Stimulated activated effector memory CD8-positive, alpha-beta T cell treated with anti-CD3 and anti-CD28 coated beads, Interleukin-12 subunit alpha, Interleukin-12 subunit beta, amount 100 ng/mL, for 72 hours (primary cell): ENCODE measurements at regions not wholly inside any gene's neighbourhood (a gene's known extent, or its start where the extent isn't known, plus 50 kb on each side); places are given as distances from the start of the nearest gene placed in this dataset.
"Not testable (repeated sequence)": the region's sequence is repeated elsewhere in the genome, so short reads cannot be mapped to it uniquely, and the experiment has no call there.

Experiments
- ATAC-seq: fragments of 150-1000 bp; cut with Tn5 transposase; 2 replicates; pipeline ENCODE4 v1.10.0; 2021
- DNase-seq, 2 donors: peaks; one replicate each; pipeline ENCODE4 v3.0.0; 2021 to 2022; ENCODE audit warnings: low spot score in 2 of 2
- H3K27ac Mint-ChIP-seq: one replicate; pipeline ENCODE4 v1.8.0; 2022; ENCODE audit warnings: mild to moderate bottlenecking, mixed read lengths
- H3K36me3 Mint-ChIP-seq: one replicate; pipeline ENCODE4 v1.8.0; 2022; ENCODE audit warnings: mild to moderate bottlenecking, mixed read lengths
- H3K4me1 Mint-ChIP-seq: one replicate; pipeline ENCODE4 v1.8.0; 2022; ENCODE audit warnings: mixed read lengths
- H3K4me3 Mint-ChIP-seq: one replicate; pipeline ENCODE4 v1.8.0; 2022; ENCODE audit warnings: mild to moderate bottlenecking, mixed read lengths
- H3K9me3 Mint-ChIP-seq: one replicate; pipeline ENCODE4 v1.8.0; 2022; ENCODE audit warnings: mixed read lengths

DNA sequence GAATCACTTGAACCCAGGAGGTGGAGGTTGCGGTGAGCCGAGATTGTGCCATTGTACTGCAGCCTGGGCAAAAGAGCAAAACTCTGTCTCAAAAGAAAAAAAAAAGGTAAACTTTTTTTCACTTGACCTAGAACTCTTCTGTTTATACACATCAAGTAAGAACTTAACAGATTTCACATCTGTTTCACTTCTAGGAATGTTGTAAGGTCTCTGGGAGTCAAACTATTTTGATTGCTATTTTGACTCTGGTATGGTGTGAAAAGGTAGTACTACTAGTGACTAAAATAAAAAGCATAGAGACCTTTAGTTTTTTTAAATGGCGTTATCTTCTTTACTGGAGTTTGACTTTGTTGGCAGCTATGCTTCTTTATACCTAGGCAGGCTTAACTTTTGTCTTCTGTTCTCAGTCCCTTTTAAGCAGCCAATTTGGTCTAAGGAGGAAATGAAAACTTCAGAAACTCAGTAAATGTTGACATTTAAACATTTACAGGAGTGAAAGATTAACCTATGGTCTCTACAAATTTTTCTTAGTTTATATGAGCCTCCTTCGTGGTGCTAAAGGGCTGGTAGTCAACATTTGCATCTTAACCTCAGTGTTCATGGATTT, 84.7 kb downstream of the METTL2B start:
- H3K4me1 Mint-ChIP-seq, H3K4me3 Mint-ChIP-seq, H3K9me3 Mint-ChIP-seq, DNase-seq, H3K27ac Mint-ChIP-seq, ATAC-seq: not testable (repeated sequence)
- peaks cover 75% of the 10 kb centered on the region for H3K36me3 Mint-ChIP-seq

DNA sequence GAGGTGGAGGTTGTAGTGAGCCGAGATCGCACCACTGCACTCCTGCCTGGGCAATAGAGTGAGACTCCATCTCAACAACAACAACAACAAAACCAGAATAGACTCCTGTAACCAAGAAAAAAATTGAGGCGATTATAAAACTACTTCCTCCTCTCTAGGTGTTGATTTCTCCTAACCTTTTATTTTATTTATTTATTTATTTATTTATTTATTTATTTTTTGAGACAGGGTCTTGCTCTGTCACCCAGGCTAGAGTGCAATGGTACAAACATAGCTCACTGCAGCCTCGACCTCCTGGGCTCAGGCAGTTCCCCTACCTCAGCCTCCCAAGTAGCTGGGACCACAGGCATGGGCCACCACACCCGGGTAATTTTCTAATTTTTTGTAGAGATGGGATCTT, 86.2 kb downstream of the METTL2B start:
- H3K36me3 Mint-ChIP-seq, result peaks cover 79% of the 10 kb centered on the region

DNA sequence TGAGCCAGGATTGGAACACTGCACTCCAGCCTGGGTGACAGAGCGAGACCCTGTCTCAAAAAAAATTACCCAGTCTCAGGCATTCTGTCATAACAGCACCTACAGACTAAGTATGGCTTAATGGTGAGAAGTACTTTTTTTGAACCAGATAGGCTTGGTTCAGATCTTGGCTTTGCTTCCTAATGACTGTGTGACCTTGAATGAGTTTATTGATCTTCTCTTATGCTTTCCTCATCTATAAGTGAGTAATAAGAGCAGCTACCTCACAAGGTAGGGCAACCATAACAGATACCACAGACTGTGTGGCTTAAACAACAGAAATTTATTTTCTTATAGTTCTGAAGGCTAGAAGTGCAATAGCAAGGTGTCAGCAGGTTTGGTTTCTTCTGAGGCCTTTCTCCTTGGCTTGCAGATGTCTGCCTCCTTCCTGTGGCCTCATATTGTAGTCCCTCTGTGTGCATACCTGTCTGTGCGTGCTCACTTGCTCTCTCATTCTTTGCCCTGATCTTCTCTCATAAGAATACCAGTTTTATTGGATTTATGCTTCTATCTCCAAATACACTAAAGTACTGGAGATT, 87.7 kb downstream of the METTL2B start:
- DNase-seq, H3K4me3 Mint-ChIP-seq, H3K9me3 Mint-ChIP-seq: not testable (repeated sequence)
- H3K4me1 Mint-ChIP-seq, result peaks cover 12% of the 10 kb centered on the region
- ATAC-seq, result peak; percentile 40
- peak overlapping the region; percentile 11 for H3K27ac Mint-ChIP-seq
- H3K36me3 Mint-ChIP-seq, result peaks cover 78% of the 10 kb centered on the region

More for the DNA sequence above, 86.2 kb downstream of the METTL2B start:
- H3K4me3 Mint-ChIP-seq, DNase-seq, ATAC-seq, H3K27ac Mint-ChIP-seq, H3K9me3 Mint-ChIP-seq, H3K4me1 Mint-ChIP-seq: not testable (repeated sequence)

DNA sequence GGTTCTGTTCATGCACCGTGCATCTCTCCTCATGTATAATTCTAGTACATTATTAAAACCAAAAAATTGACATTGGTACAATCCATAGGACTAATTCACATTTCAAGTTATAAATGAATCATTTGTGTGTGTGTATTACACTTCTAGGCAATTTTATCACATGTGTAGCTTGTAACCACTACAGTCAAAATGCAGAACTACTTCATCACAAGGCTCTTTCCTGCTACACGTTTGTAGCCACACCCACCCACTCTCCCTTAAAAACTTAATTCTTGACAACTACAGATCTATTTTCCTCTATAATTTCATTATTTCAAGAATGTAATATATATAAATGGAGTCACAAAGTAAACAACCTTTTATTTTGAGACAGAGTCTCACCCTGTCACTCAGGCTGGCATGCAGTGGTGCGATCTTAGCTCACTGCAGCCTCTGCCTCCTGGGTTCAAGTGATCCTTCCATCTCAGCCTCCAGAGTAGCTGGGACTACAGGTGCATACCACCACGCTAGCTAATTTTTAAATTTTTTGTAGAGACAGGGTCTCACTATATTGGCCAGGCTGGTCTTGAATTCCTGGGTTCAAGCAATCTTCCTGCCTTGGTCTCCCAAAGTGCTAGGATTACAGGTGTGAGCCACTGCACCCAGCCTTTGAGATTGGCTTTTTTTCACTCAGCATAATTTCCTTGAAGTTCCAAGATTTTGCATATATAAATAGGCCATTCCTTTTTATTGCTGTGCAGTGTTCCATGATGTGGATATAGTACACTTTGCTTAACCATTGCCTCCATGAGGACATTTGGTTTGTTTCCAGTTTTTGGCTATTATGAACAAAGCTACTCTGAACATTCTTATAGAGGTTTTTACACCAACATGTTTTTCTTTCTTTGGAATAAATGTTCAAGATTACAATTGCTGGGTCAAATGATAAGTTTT, 88.7 kb downstream of the METTL2B start:
- ATAC-seq, H3K9me3 Mint-ChIP-seq, H3K4me1 Mint-ChIP-seq, DNase-seq, H3K4me3 Mint-ChIP-seq: not testable (repeated sequence)
- H3K27ac Mint-ChIP-seq, result peak overlapping the region; percentile 11
- H3K36me3 Mint-ChIP-seq, result peaks cover 79% of the 10 kb centered on the region

DNA sequence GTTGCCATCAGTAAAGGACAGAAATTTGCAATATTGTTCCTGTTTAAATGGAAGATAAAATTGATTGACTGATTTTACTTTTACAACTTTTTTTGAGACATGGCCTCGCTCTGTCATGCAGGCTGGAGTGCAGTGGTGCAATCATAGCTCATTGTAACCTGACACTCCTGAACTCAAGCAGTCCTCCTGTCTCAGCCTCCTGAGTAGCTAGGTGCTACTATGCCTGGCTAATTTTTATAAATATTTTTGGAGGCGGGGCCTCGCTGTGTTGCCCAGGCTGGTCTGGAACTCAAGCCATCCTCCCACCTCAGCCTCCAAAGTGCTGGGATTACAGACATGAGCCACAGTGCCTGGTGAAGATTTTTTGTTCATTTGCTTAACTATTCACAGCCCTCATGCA, 96.8 kb upstream of the GARIN1A start:
- H3K9me3 Mint-ChIP-seq, H3K27ac Mint-ChIP-seq, H3K4me1 Mint-ChIP-seq, H3K4me3 Mint-ChIP-seq, DNase-seq, ATAC-seq: not testable (repeated sequence)
- peaks cover 80% of the 10 kb centered on the region for H3K36me3 Mint-ChIP-seq

DNA sequence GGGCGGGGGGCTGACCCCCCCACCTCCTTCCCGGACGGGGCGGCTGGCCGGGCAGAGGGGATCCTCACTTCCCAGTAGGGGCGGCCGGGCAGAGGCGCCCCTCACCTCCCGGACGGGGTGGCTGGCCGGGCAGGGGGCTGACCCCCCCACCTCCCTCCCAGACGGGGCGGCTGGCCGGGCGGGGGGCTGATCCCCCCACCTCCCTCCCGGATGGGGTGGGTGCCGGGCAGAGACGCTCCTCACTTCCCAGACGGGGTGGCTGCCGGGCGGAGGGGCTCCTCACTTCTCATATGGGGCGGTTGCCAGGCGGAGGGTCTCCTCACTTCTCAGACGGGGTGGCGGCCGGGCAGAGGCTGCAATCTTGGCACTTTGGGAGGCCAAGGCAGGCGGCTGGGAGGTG, 95.1 kb upstream of the GARIN1A start:
- H3K27ac Mint-ChIP-seq, H3K4me1 Mint-ChIP-seq, DNase-seq, H3K4me3 Mint-ChIP-seq, ATAC-seq, H3K9me3 Mint-ChIP-seq: not testable (repeated sequence)
- peaks cover 77% of the 10 kb centered on the region for H3K36me3 Mint-ChIP-seq

DNA sequence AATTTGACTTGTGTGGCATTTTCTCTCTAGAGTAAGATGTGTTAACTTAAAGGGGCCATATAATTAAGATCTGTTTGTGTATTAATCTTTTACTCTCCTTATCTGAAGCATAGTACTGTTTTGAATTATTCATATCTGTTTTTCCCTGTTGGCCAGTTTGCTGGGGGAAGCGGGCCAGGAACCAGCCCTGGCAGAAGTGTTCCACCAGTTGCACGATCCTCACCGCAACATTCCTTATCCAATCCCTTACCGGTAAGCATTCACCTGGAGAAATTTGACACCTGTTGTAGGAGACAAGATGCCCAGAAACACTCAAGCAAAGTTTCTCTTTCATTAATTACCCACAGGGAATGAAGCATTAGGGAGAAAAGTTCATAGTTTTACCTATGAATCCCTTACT, 92.2 kb upstream of the GARIN1A start:
- not testable (repeated sequence) for DNase-seq, H3K4me3 Mint-ChIP-seq, H3K4me1 Mint-ChIP-seq, H3K9me3 Mint-ChIP-seq, ATAC-seq, H3K27ac Mint-ChIP-seq
- H3K36me3 Mint-ChIP-seq, result peaks cover 75% of the 10 kb centered on the region

DNA sequence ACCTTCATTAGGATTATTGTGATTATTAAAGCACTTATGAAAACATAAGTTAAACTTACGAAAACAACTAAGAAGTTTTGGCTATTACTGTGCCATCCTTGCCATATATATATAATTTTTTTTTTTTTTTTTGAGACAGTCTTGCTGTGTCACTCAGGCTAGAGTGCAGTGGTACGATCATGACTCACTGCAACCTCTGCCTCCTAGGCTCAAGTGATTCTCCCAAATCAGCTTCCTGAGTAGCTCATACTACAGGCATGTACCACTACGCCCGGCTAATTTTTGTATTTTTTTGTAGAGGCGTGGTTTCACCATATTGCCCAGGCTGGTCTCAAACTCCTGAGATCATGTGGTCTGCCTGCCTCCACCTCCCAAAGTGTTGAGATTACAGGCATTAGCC, 91.0 kb upstream of the GARIN1A start:
- H3K4me3 Mint-ChIP-seq, H3K4me1 Mint-ChIP-seq, H3K27ac Mint-ChIP-seq, H3K9me3 Mint-ChIP-seq, DNase-seq, ATAC-seq: not testable (repeated sequence)
- H3K36me3 Mint-ChIP-seq, result peaks cover 75% of the 10 kb centered on the region

DNA sequence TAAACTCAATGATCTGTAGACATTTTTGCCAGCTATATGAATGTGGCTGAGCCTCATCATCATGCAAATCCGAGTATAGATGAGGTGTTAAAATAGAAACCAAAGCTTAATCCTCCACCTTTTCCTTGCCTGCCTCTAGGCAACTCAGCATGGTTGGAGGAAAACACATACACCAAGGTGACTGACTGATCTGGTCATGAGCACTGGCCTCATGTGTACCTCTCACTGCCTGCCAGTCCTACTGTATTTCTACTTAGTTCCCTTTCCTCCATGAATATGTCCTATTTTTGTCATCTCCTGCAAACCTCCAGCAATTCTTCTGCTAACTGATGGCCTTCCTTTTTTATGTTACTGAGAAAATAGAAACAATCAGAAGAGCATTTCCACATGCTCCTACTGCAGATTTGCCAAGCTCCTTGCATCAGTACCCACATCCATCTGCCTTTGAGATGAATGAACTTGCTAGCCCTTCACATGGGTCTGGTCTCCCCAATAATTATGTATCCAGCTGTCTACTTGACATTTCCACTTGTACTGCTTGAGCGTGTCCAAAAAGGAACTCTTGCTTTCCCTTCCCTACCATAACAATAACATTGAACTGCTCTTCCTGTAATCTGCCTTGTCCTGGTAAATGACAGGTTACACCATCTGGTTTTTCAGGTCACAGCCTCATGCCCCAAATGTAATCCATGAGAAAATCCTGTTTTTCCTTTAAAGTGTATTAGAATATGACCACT, 90.1 kb upstream of the GARIN1A start:
- not testable (repeated sequence) for H3K4me1 Mint-ChIP-seq, H3K4me3 Mint-ChIP-seq, DNase-seq, H3K9me3 Mint-ChIP-seq, ATAC-seq
- peak overlapping the region; percentile 16 for H3K27ac Mint-ChIP-seq
- H3K36me3 Mint-ChIP-seq, result peaks cover 84% of the 10 kb centered on the region

DNA sequence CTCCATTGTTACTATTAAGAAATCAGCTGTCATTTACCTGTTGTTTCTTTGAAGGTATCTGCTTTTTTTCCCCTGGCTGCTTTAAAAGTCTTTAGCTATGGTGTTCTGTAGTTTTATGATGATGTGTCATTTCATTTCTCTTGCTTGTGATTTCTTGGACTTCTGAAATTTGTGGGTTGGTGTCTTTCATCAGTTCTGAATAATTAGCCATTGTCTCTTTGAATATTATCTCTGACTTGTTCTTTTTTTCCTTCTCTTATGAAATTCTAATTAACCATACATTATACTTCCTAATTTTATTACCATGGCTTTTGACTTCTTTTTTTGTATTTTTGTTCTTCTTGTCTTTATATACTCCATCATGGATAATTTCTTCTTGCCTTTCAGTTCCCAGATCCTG, 85.4 kb upstream of the GARIN1A start:
- H3K4me3 Mint-ChIP-seq, H3K4me1 Mint-ChIP-seq, H3K9me3 Mint-ChIP-seq, DNase-seq, ATAC-seq: not testable (repeated sequence)
- peaks cover 85% of the 10 kb centered on the region for H3K36me3 Mint-ChIP-seq
- H3K27ac Mint-ChIP-seq, result peak overlapping the region; percentile 58

DNA sequence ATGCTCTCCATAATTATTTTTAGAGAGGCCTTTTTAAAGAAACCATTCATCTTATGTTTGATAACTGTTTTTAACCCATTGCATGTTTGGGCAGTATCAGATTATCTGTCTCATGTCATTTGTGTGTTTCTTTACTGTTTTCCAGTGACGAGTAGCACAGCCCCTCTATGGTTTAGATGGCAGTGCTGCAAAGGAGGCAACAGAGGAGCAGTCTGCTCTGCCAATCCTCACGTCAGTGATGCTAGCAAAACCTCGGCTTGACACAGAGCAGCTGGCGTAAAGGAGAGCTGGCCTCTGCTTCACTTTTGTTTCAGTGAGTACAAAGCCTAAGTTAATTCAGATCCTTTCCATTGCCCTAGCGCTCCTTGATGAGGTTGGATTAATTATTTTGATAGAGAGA, 80.4 kb upstream of the GARIN1A start:
- no peak for ATAC-seq
- Mint-ChIP-seq H3K4me3 (no peak overlapping the region), H3K36me3 (peaks cover 95% of the 10 kb centered on the region)

DNA sequence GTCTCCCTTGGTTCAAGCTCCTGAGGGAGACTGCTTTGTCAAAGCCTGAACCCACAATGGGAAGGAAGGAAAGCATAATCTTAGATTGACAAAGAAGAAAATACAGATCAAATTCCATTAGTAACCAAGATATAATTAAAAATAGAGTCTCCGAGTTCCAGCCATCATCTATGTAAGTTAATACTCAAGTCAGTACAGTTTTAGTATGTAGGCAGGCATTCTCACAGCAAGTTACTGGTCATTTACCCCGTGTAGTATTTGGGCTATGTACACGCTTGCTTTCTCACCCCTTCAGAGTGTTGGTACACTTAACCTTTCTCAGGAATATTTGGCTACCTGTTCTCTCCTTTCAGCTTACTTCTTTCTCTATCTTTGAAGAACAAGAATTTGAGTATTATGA, 79.9 kb upstream of the GARIN1A start:
- not testable (repeated sequence) for DNase-seq, H3K27ac Mint-ChIP-seq, H3K4me1 Mint-ChIP-seq, H3K9me3 Mint-ChIP-seq, ATAC-seq, H3K4me3 Mint-ChIP-seq
- H3K36me3 Mint-ChIP-seq, result peaks cover 94% of the 10 kb centered on the region

More for the DNA sequence above, 80.4 kb upstream of the GARIN1A start:
- DNase-seq, result no peak
- Mint-ChIP-seq H3K4me1 (peaks cover 11% of the 10 kb centered on the region), H3K9me3 (no peaks in the 10 kb centered on the region), H3K27ac (no peak overlapping the region)

DNA sequence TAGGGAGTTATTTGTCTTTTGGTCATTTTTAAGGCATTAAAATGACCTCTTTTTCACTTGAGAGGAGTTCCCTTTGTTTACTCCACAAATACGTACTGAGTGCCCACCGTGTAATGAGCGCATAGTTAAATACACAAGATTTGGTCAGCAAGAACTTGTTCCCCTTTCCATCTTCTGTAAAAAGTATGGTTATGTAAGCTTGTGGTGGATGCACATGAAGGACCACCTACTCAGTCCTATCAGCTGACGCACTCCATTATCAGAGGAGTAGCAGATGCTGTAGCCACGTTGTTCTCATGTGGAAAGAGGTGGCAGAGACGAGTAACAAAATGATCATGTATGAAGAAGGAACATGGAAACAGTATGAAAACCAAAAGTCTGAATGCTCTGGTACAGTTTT, 78.0 kb upstream of the GARIN1A start:
- H3K36me3 Mint-ChIP-seq, result peaks cover 82% of the 10 kb centered on the region
- not testable (repeated sequence) for DNase-seq, H3K9me3 Mint-ChIP-seq, ATAC-seq, H3K4me1 Mint-ChIP-seq, H3K27ac Mint-ChIP-seq, H3K4me3 Mint-ChIP-seq

DNA sequence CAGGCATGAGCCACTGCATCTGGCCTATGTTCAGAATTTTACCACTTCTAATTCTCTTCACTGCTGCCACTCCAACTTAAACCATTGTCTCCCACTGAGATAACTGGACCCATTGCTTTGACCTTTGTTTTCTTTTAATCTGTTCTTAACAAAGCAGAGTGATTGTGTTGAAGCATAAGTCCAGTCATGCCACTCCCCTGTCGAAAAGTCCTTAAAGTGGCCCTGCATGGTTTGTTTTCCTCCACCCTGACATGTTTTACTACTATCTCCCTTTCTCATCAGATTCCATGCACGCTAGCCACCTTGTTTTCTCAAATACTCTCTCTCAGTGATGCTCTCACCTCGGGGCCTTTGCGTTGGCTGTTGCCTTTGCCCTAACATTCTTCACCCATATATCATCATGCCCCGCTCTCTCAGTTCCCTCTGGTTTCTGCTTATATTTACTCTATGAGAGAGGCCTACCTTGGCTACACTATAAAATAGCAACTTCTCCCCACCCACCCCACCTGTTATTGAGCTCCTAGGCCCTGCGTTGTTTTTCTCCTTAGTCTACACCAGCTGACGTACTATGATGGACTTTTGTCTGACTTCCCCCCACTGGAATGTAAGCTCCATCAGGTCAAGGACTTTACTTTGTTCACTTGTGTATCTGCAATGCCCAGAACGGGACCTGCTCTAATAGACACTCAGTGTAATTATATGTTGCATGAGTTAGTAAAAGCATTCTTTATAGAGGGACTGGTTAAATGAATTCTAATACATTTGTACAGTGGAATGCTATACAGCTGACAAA, 75.6 kb upstream of the GARIN1A start:
- peaks cover 78% of the 10 kb centered on the region for H3K36me3 Mint-ChIP-seq
- DNase-seq, H3K4me3 Mint-ChIP-seq, H3K9me3 Mint-ChIP-seq, H3K4me1 Mint-ChIP-seq, ATAC-seq: not testable (repeated sequence)
- peak overlapping the region; percentile 14 for H3K27ac Mint-ChIP-seq
